ENCODE measurements at regions not wholly inside any gene's neighbourhood (a gene's known extent, or its start where the extent isn't known, plus 50 kb on each side); places are given as distances from the start of the nearest gene placed in this dataset.

GRCh38 chr13:62040806-62041205 is 625.2 kb upstream of the PCDH20 start:
- no peak for DNase-seq (ENCODE audit: low read depth in 2 of 2)

GRCh38 chr13:62040078-62040477 is 624.4 kb upstream of the PCDH20 start:
- no peak for DNase-seq (ENCODE audit: low read depth in 2 of 2)

GRCh38 chr13:62038214-62038613 is 622.6 kb upstream of the PCDH20 start:
- no peak for DNase-seq (ENCODE audit: low read depth in 2 of 2)

- DNase-seq (ENCODE audit: low read depth in 2 of 2), result no peak
These were observed 620.3 kb upstream of the PCDH20 start for GRCh38 chr13:62035981-62036380.

- DNase-seq (ENCODE audit: low read depth in 2 of 2), result no peak
These were observed 618.3 kb upstream of the PCDH20 start for GRCh38 chr13:62033934-62034333.

GRCh38 chr13:62022369-62022768 is 606.7 kb upstream of the PCDH20 start:
- no peak for DNase-seq (ENCODE audit: low read depth in 2 of 2)

- DNase-seq (ENCODE audit: low read depth in 2 of 2), result no peak
These were observed 604.2 kb upstream of the PCDH20 start for GRCh38 chr13:62019858-62020257.

GRCh38 chr13:62014299-62014698 is 598.6 kb upstream of the PCDH20 start:
- no peak for DNase-seq (ENCODE audit: low read depth in 2 of 2)

- DNase-seq (ENCODE audit: low read depth in 2 of 2), result no peak
These were observed 587.8 kb upstream of the PCDH20 start for GRCh38 chr13:62003452-62003851.

GRCh38 chr13:61994174-61994573 is 578.5 kb upstream of the PCDH20 start:
- no peak for DNase-seq (ENCODE audit: low read depth in 2 of 2)

- DNase-seq (ENCODE audit: low read depth in 2 of 2), result no peak
These were observed 574.3 kb upstream of the PCDH20 start for GRCh38 chr13:61989978-61990377.

GRCh38 chr13:61988810-61989209 is 573.2 kb upstream of the PCDH20 start:
- no peak for DNase-seq (ENCODE audit: low read depth in 2 of 2)

GRCh38 chr13:61975001-61975400 is 559.4 kb upstream of the PCDH20 start:
- DNase-seq (ENCODE audit: low read depth in 2 of 2), result no peak

- no peak for DNase-seq (ENCODE audit: low read depth in 2 of 2)
These were observed 550.1 kb upstream of the PCDH20 start for GRCh38 chr13:61965756-61966155.

GRCh38 chr13:61960981-61961380 is 545.3 kb upstream of the PCDH20 start:
- no peak for DNase-seq (ENCODE audit: low read depth in 2 of 2)

GRCh38 chr13:61954092-61954491 is 538.4 kb upstream of the PCDH20 start:
- DNase-seq (ENCODE audit: low read depth in 2 of 2), result no peak

GRCh38 chr13:61950828-61951227 is 535.2 kb upstream of the PCDH20 start:
- no peak for DNase-seq (ENCODE audit: low read depth in 2 of 2)

- no peak for DNase-seq (ENCODE audit: low read depth in 2 of 2)
These were observed 528.8 kb upstream of the PCDH20 start for GRCh38 chr13:61944329-61944929.

GRCh38 chr13:61935710-61936109 is 520.1 kb upstream of the PCDH20 start:
- no peak for DNase-seq (ENCODE audit: low read depth in 2 of 2)

GRCh38 chr13:61927648-61928047 is 512.0 kb upstream of the PCDH20 start:
- DNase-seq (ENCODE audit: low read depth in 2 of 2), result no peak

GRCh38 chr13:61918841-61919240 is 503.2 kb upstream of the PCDH20 start:
- DNase-seq (ENCODE audit: low read depth in 2 of 2), result no peak

- no peak for DNase-seq (ENCODE audit: low read depth in 2 of 2)
These were observed 500.8 kb upstream of the PCDH20 start for GRCh38 chr13:61916483-61916882.

GRCh38 chr13:61913183-61913582 is 497.5 kb upstream of the PCDH20 start:
- no peak for DNase-seq (ENCODE audit: low read depth in 2 of 2)

- no peak for DNase-seq (ENCODE audit: low read depth in 2 of 2)
These were observed 493.4 kb upstream of the PCDH20 start for GRCh38 chr13:61908906-61909615.
